Mucosa of descending colon (tissue), 3 donors: ENCODE measurements at regions not wholly inside any gene's neighbourhood (a gene's known extent, or its start where the extent isn't known, plus 50 kb on each side); places are given as distances from the start of the nearest gene placed in this dataset.

Source experiments
- ATAC-seq: fragments of 200-7000 bp; cut with Tn5 transposase; one replicate; pipeline ENCODE4 v1.9.1; 2020; ENCODE audit warnings: mild to moderate bottlenecking, moderate library complexity
- DNase-seq, 3 donors: peaks; one replicate each; pipeline ENCODE4 v3.0.0-alpha.2; 2020
- H3K36me3 ChIP-seq: fragments of 200-600 bp; one replicate; pipeline ENCODE4 v1.8.0; 2021; ENCODE audit warnings: low read depth, mild to moderate bottlenecking
- H3K4me1 ChIP-seq: fragments of 200-600 bp; one replicate; pipeline ENCODE4 v1.8.0; 2021; ENCODE audit warnings: low read depth, mild to moderate bottlenecking
- H3K4me3 ChIP-seq: fragments of 200-600 bp; one replicate; pipeline ENCODE4 v1.8.0; 2021; ENCODE audit warnings: mild to moderate bottlenecking
- H3K9me3 ChIP-seq: fragments of 200-600 bp; one replicate; pipeline ENCODE4 v1.8.0; 2021; ENCODE audit warnings: mild to moderate bottlenecking
- CTCF ChIP-seq: fragments of 200-600 bp; IDR thresholded peaks from one replicate; pipeline ENCODE4 v1.8.0; 2022; ENCODE audit warnings: antibody characterized with exemption, mild to moderate bottlenecking
- intact Hi-C, 2 donors: fragments of 100-400 bp; cut with DNase I in 1 of 2; cut with micrococcal nuclease in 1 of 2; formaldehyde crosslinking; loops; one replicate each; pipeline versions ENCODE4 v1.11.0 to v1.11.1; 2022; cut with DNase I, micrococcal nuclease
- donor health status: DM: no; HTN: no; CAD: no; lungs with moderate emphysema.
- donor health status: DM: no; HTN: no; CAD: no.
- donor health status: DM: no; HTN: yes; CAD: no.

- H3K4me1 ChIP-seq = no peaks in the 10 kb centered on the region
- H3K36me3 ChIP-seq = no peaks in the 10 kb centered on the region
- no peaks in the 10 kb centered on the region for H3K9me3 ChIP-seq
- intact Hi-C loops = no loop called here
- no peak for ATAC-seq
- no peak for TF ChIP-seq CTCF
- no peak overlapping the region for H3K4me3 ChIP-seq
- DNase-seq = no peak
Measured at GRCh38 chr2:160901613-160902012, 258.6 kb upstream of the TANK start.

GRCh38 chr2:160905862-160906261, 254.4 kb upstream of the TANK start:
- ATAC-seq (no peak), DNase-seq (no peak)
- no peak for TF ChIP-seq CTCF
- Histone ChIP-seq H3K4me3 (no peak overlapping the region), H3K4me1 (no peaks in the 10 kb centered on the region), H3K36me3 (no peaks in the 10 kb centered on the region), H3K9me3 (no peaks in the 10 kb centered on the region)
- intact Hi-C loops = no loop called here

GRCh38 chr2:160906878-160907277, 253.3 kb upstream of the TANK start:
- TF ChIP-seq CTCF = no peak
- Histone ChIP-seq H3K9me3 (no peaks in the 10 kb centered on the region), H3K4me1 (no peaks in the 10 kb centered on the region), H3K4me3 (no peak overlapping the region), H3K36me3 (no peaks in the 10 kb centered on the region)
- ATAC-seq (no peak), DNase-seq (no peak)
- intact Hi-C loops = no loop called here

GRCh38 chr2:160907738-160908137, 252.5 kb upstream of the TANK start:
- Histone ChIP-seq H3K9me3 (no peaks in the 10 kb centered on the region), H3K4me3 (no peak overlapping the region), H3K36me3 (no peaks in the 10 kb centered on the region), H3K4me1 (no peaks in the 10 kb centered on the region)
- DNase-seq = no peak
- ATAC-seq = no peak
- no peak for TF ChIP-seq CTCF
- intact Hi-C loops = no loop called here

GRCh38 chr2:160908157-160908556, 252.1 kb upstream of the TANK start:
- intact Hi-C loops = no loop called here
- DNase-seq = no peak
- no peaks in the 10 kb centered on the region for H3K9me3 ChIP-seq
- no peak overlapping the region for H3K4me3 ChIP-seq
- no peak for TF ChIP-seq CTCF
- no peak for ATAC-seq
- no peaks in the 10 kb centered on the region for H3K36me3 ChIP-seq
- no peaks in the 10 kb centered on the region for H3K4me1 ChIP-seq

GRCh38 chr2:160909781-160910242, 250.4 kb upstream of the TANK start:
- H3K9me3 ChIP-seq = no peaks in the 10 kb centered on the region
- DNase-seq = no peak
- no peaks in the 10 kb centered on the region for H3K4me1 ChIP-seq
- intact Hi-C loops = no loop called here
- H3K4me3 ChIP-seq = no peak overlapping the region
- ATAC-seq = no peak
- H3K36me3 ChIP-seq = no peaks in the 10 kb centered on the region
- TF ChIP-seq CTCF = no peak
